ENCODE measurements at regions not wholly inside any gene's neighbourhood (a gene's known extent, or its start where the extent isn't known, plus 50 kb on each side); places are given as distances from the start of the nearest gene placed in this dataset.

DNA sequence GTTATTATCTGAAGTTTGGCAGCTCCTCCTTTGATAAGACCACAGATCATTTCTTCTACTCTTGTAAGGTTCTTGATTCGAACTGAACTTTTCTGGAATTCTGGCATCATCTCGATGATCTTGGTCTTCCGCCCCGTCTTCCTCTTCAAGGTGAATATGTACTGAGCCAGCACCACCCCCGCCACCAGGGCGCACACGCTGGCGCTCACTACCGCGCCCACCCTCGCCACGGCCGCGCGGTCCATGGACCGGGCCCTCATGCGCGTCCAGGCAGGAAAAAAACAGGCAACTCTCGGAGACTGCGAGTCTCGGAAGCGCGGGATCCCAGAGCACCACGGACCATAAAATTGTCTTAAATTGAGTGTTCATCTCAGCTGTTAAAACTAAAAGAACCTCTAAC, 458.4 kb upstream of the NDST3 start:
- TF ChIP-seq, protein P1, sequence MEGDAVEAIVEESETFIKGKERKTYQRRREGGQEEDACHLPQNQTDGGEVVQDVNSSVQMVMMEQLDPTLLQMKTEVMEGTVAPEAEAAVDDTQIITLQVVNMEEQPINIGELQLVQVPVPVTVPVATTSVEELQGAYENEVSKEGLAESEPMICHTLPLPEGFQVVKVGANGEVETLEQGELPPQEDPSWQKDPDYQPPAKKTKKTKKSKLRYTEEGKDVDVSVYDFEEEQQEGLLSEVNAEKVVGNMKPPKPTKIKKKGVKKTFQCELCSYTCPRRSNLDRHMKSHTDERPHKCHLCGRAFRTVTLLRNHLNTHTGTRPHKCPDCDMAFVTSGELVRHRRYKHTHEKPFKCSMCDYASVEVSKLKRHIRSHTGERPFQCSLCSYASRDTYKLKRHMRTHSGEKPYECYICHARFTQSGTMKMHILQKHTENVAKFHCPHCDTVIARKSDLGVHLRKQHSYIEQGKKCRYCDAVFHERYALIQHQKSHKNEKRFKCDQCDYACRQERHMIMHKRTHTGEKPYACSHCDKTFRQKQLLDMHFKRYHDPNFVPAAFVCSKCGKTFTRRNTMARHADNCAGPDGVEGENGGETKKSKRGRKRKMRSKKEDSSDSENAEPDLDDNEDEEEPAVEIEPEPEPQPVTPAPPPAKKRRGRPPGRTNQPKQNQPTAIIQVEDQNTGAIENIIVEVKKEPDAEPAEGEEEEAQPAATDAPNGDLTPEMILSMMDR (IDR thresholded peaks at IDR 0.05; ENCODE audit: insufficient read depth in 1 of 2, low read depth in 1 of 2, low read length in 1 of 2, severe bottlenecking in 1 of 2, unreplicated experiment in 1 of 2) = no peak
- ChIA-PET CTCF (no interaction called here), POLR2A (no interaction called here)
- Mint-ChIP-seq H3K27ac (ENCODE audit: unreplicated experiment) (no peak overlapping the region), H3K9me3 (ENCODE audit: unreplicated experiment) (no peaks in the 10 kb centered on the region), H3K4me3 (ENCODE audit: unreplicated experiment) (no peak overlapping the region), H3K4me1 (ENCODE audit: low read depth, unreplicated experiment) (no peaks in the 10 kb centered on the region), H3K36me3 (ENCODE audit: insufficient read depth, unreplicated experiment) (no peaks in the 10 kb centered on the region), H3K27me3 (ENCODE audit: insufficient read depth, unreplicated experiment) (peaks cover 3% of the 10 kb centered on the region)
- no peaks in the 10 kb centered on the region for H3K9me3 ChIP-seq
- intact Hi-C loops (cut with micrococcal nuclease; ENCODE audit: unreplicated experiment) = no loop called here
- H3K27me3 ChIP-seq (replicated peaks; ENCODE audit: control insufficient read depth, insufficient read depth, low read length) = no peaks in the 10 kb centered on the region
- H3K36me3 ChIP-seq (ENCODE audit: control insufficient read depth, insufficient read depth, low read length) = no peaks in the 10 kb centered on the region
- H3K4me1 ChIP-seq = no peaks in the 10 kb centered on the region; the same call in 1 of the 2 replicates
- DNase-seq = no peak
- H3K4me3 ChIP-seq (ENCODE audit: low read depth, low read length) = no peak overlapping the region
- no TSS peak for BruUV-seq (replicated peaks)

DNA sequence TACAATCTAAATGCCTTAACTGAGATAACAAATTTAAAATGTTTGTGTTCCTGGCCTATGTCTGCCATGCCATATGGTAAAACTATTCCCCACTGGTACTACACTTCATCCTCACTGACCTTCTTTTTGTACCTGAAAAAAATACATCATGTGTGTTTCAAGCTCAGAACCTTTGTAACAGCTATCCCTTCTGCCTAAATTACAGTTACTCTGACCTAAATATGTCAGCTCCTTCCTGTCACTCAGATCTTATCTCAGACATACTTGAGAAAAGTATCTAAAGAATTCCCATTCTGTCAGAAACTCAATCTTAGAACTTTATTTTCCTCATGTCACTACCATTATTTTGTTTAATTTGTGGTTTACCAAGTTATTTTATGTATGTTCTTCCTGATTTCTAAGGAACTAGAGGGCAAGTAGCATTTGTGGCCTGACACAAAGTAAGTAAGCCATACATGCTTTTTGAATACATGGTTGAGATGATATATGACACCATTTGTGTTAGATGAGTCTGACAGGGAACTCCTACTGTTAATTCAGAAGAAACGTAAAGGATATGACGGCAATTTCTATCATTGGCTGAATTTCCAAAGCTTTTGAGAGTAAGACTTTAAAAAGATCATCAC, 456.5 kb upstream of the NDST3 start:
- no peak overlapping the region for H3K4me3 Mint-ChIP-seq (ENCODE audit: unreplicated experiment)
- POLR2A ChIA-PET = no interaction called here
- no peaks in the 10 kb centered on the region for H3K27me3 ChIP-seq (replicated peaks; ENCODE audit: control insufficient read depth, insufficient read depth, low read length)
- H3K9me3 Mint-ChIP-seq (ENCODE audit: unreplicated experiment) = no peaks in the 10 kb centered on the region
- H3K4me1 Mint-ChIP-seq (ENCODE audit: low read depth, unreplicated experiment) = no peaks in the 10 kb centered on the region
- intact Hi-C loops (cut with micrococcal nuclease; ENCODE audit: unreplicated experiment) = no loop called here
- H3K4me3 ChIP-seq (ENCODE audit: low read depth, low read length) = no peak overlapping the region
- TF ChIP-seq, protein P1 (IDR thresholded peaks at IDR 0.05; ENCODE audit: insufficient read depth in 1 of 2, low read depth in 1 of 2, low read length in 1 of 2, severe bottlenecking in 1 of 2, unreplicated experiment in 1 of 2) = no peak
- H3K9me3 ChIP-seq = no peaks in the 10 kb centered on the region
- DNase-seq = no peak
- no TSS peak for BruUV-seq (replicated peaks)
- no peaks in the 10 kb centered on the region for H3K36me3 ChIP-seq (ENCODE audit: control insufficient read depth, insufficient read depth, low read length)
- no peaks in the 10 kb centered on the region; the same call in 1 of the 2 replicates for H3K4me1 ChIP-seq
- CTCF ChIA-PET = no interaction called here
- H3K36me3 Mint-ChIP-seq (ENCODE audit: insufficient read depth, unreplicated experiment) = no peaks in the 10 kb centered on the region
- no peak overlapping the region for H3K27ac Mint-ChIP-seq (ENCODE audit: unreplicated experiment)
- no peaks in the 10 kb centered on the region for H3K27me3 Mint-ChIP-seq (ENCODE audit: insufficient read depth, unreplicated experiment)

DNA sequence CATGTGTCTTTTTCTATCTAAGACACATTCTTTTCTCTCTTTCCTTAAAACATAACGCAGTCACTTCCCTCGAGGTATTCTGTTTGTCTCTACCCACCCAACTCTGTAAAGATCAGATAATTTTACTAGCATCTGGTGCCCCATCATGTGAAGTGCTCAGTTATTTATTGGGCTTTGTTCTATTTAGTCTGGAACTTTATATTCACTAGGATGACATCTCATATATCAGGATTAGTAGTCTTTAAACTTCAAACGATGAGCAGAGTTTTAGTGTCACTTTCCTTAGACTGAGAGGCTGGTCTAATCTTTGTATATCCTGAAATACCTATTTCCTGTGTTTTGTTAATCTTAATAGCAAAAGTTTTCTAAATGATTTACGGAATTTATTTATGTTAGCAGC, 445.5 kb upstream of the NDST3 start:
- H3K4me3 ChIP-seq (ENCODE audit: low read depth, low read length) = no peak overlapping the region
- no peaks in the 10 kb centered on the region for H3K9me3 ChIP-seq
- Mint-ChIP-seq H3K4me1 (ENCODE audit: low read depth, unreplicated experiment) (no peaks in the 10 kb centered on the region), H3K9me3 (ENCODE audit: unreplicated experiment) (no peaks in the 10 kb centered on the region), H3K36me3 (ENCODE audit: insufficient read depth, unreplicated experiment) (no peaks in the 10 kb centered on the region), H3K27me3 (ENCODE audit: insufficient read depth, unreplicated experiment) (no peaks in the 10 kb centered on the region), H3K4me3 (ENCODE audit: unreplicated experiment) (no peak overlapping the region), H3K27ac (ENCODE audit: unreplicated experiment) (no peak overlapping the region)
- ChIA-PET POLR2A (no interaction called here), CTCF (no interaction called here)
- no peaks in the 10 kb centered on the region for H3K36me3 ChIP-seq (ENCODE audit: control insufficient read depth, insufficient read depth, low read length)
- no TSS peak for BruUV-seq (replicated peaks)
- no peaks in the 10 kb centered on the region for H3K4me1 ChIP-seq
- DNase-seq = no peak
- TF ChIP-seq, protein P1 (IDR thresholded peaks at IDR 0.05; ENCODE audit: insufficient read depth in 1 of 2, low read depth in 1 of 2, low read length in 1 of 2, severe bottlenecking in 1 of 2, unreplicated experiment in 1 of 2) = no peak
- no peaks in the 10 kb centered on the region for H3K27me3 ChIP-seq (replicated peaks; ENCODE audit: control insufficient read depth, insufficient read depth, low read length)
- intact Hi-C loops (cut with micrococcal nuclease; ENCODE audit: unreplicated experiment) = no loop called here
